ENCODE measurements at regions not wholly inside any gene's neighbourhood (a gene's known extent, or its start where the extent isn't known, plus 50 kb on each side); places are given as distances from the start of the nearest gene placed in this dataset.

GRCh38 chr14:98035396-98035795 lies 1236.6 kb downstream of the BCL11B start:
- Histone ChIP-seq H2AFZ (ENCODE audit: low read depth, low read length) (no peak overlapping the region), H3K4me2 (ENCODE audit: low read length) (no peak overlapping the region), H3K27ac (ENCODE audit: low read depth, low read length) (no peak overlapping the region), H3K27me3 (ENCODE audit: insufficient read depth, low read length) (no peaks in the 10 kb centered on the region), H3K36me3 (ENCODE audit: insufficient read depth, low read length) (no peaks in the 10 kb centered on the region), H3K4me1 (ENCODE audit: insufficient read depth, low read length) (no peaks in the 10 kb centered on the region), H3K9ac (ENCODE audit: low read length) (no peak overlapping the region), H3K4me3 (ENCODE audit: insufficient read depth, low read depth, low read length) (no peak overlapping the region), H3K79me2 (ENCODE audit: insufficient read depth, low read length) (no peaks in the 10 kb centered on the region), H4K20me1 (ENCODE audit: insufficient read depth, low read length) (no peaks in the 10 kb centered on the region), H3K9me3 (ENCODE audit: insufficient read depth, low read depth, low read length) (no peaks in the 10 kb centered on the region)
- Mint-ChIP-seq H3K27ac (ENCODE audit: unreplicated experiment) (peak overlapping the region; percentile 27), H3K4me1 (ENCODE audit: low read depth, unreplicated experiment) (peaks cover 4% of the 10 kb centered on the region), H3K4me3 (ENCODE audit: unreplicated experiment) (no peak overlapping the region), H3K36me3 (ENCODE audit: low read depth, unreplicated experiment) (peaks cover 4% of the 10 kb centered on the region), H3K27me3 (ENCODE audit: low read depth, unreplicated experiment) (peaks cover 5% of the 10 kb centered on the region), H3K9me3 (ENCODE audit: unreplicated experiment) (peaks cover 10% of the 10 kb centered on the region)
- DNase-seq (ENCODE audit: low read depth) (no peak), FAIRE-seq (no peak)
- no peak for TF ChIP-seq CTCF (IDR thresholded peaks at IDR 0.05; ENCODE audit: insufficient read depth, low read depth, low read length)
- TF ChIP-seq EZH2 (IDR thresholded peaks at IDR 0.05; ENCODE audit: insufficient read depth, low read length) = no peak

GRCh38 chr14:98037831-98038230 lies 1234.2 kb downstream of the BCL11B start:
- TF ChIP-seq CTCF (IDR thresholded peaks at IDR 0.05; ENCODE audit: insufficient read depth, low read depth, low read length) = no peak
- TF ChIP-seq EZH2 (IDR thresholded peaks at IDR 0.05; ENCODE audit: insufficient read depth, low read length) = no peak
- no peak overlapping the region for H3K27ac Mint-ChIP-seq (ENCODE audit: unreplicated experiment)
- H3K27me3 ChIP-seq (ENCODE audit: insufficient read depth, low read length) = no peaks in the 10 kb centered on the region
- peaks cover 5% of the 10 kb centered on the region for H3K9me3 Mint-ChIP-seq (ENCODE audit: unreplicated experiment)
- no peaks in the 10 kb centered on the region for H3K36me3 ChIP-seq (ENCODE audit: insufficient read depth, low read length)
- no peak overlapping the region for H3K4me3 ChIP-seq (ENCODE audit: insufficient read depth, low read depth, low read length)
- no peaks in the 10 kb centered on the region for H3K4me1 ChIP-seq (ENCODE audit: insufficient read depth, low read length)
- no peak overlapping the region for H3K4me2 ChIP-seq (ENCODE audit: low read length)
- H3K4me3 Mint-ChIP-seq (ENCODE audit: unreplicated experiment) = no peak overlapping the region
- no peak for FAIRE-seq
- H3K36me3 Mint-ChIP-seq (ENCODE audit: low read depth, unreplicated experiment) = no peaks in the 10 kb centered on the region
- no peak overlapping the region for H3K9ac ChIP-seq (ENCODE audit: low read length)
- no peaks in the 10 kb centered on the region for H3K9me3 ChIP-seq (ENCODE audit: insufficient read depth, low read depth, low read length)
- H3K4me1 Mint-ChIP-seq (ENCODE audit: low read depth, unreplicated experiment) = peaks cover 4% of the 10 kb centered on the region
- H4K20me1 ChIP-seq (ENCODE audit: insufficient read depth, low read length) = no peaks in the 10 kb centered on the region
- H2AFZ ChIP-seq (ENCODE audit: low read depth, low read length) = no peak overlapping the region
- DNase-seq (ENCODE audit: low read depth) = no peak
- H3K27me3 Mint-ChIP-seq (ENCODE audit: low read depth, unreplicated experiment) = peaks cover 5% of the 10 kb centered on the region
- H3K79me2 ChIP-seq (ENCODE audit: insufficient read depth, low read length) = no peaks in the 10 kb centered on the region
- no peak overlapping the region for H3K27ac ChIP-seq (ENCODE audit: low read depth, low read length)

- H3K9me3 ChIP-seq (ENCODE audit: insufficient read depth, low read depth, low read length) = no peaks in the 10 kb centered on the region
- H3K36me3 ChIP-seq (ENCODE audit: insufficient read depth, low read length) = no peaks in the 10 kb centered on the region
- H4K20me1 ChIP-seq (ENCODE audit: insufficient read depth, low read length) = no peaks in the 10 kb centered on the region
- FAIRE-seq (no peak), DNase-seq (ENCODE audit: low read depth) (no peak)
- no peak overlapping the region for H3K4me2 ChIP-seq (ENCODE audit: low read length)
- no peak overlapping the region for H3K9ac ChIP-seq (ENCODE audit: low read length)
- Mint-ChIP-seq H3K27ac (ENCODE audit: unreplicated experiment) (no peak overlapping the region), H3K4me3 (ENCODE audit: unreplicated experiment) (no peak overlapping the region), H3K27me3 (ENCODE audit: low read depth, unreplicated experiment) (peaks cover 15% of the 10 kb centered on the region), H3K36me3 (ENCODE audit: low read depth, unreplicated experiment) (no peaks in the 10 kb centered on the region), H3K4me1 (ENCODE audit: low read depth, unreplicated experiment) (no peaks in the 10 kb centered on the region), H3K9me3 (ENCODE audit: unreplicated experiment) (no peaks in the 10 kb centered on the region)
- H3K27ac ChIP-seq (ENCODE audit: low read depth, low read length) = no peak overlapping the region
- H3K4me3 ChIP-seq (ENCODE audit: insufficient read depth, low read depth, low read length) = no peak overlapping the region
- H3K4me1 ChIP-seq (ENCODE audit: insufficient read depth, low read length) = no peaks in the 10 kb centered on the region
- no peak overlapping the region for H2AFZ ChIP-seq (ENCODE audit: low read depth, low read length)
- H3K79me2 ChIP-seq (ENCODE audit: insufficient read depth, low read length) = no peaks in the 10 kb centered on the region
- TF ChIP-seq EZH2 (IDR thresholded peaks at IDR 0.05; ENCODE audit: insufficient read depth, low read length) = no peak
- TF ChIP-seq CTCF (IDR thresholded peaks at IDR 0.05; ENCODE audit: insufficient read depth, low read depth, low read length) = no peak
- H3K27me3 ChIP-seq (ENCODE audit: insufficient read depth, low read length) = no peaks in the 10 kb centered on the region
These were observed 1215.1 kb downstream of the BCL11B start for GRCh38 chr14:98056946-98057345.

Measured in astrocyte (in vitro differentiated cells and primary cell).